Ovary (tissue), 3 donors: ENCODE measurements at regions not wholly inside any gene's neighbourhood (a gene's known extent, or its start where the extent isn't known, plus 50 kb on each side); places are given as distances from the start of the nearest gene placed in this dataset.

Experiments used
- CTCF ChIP-seq, 3 donors: fragments of 450-650 bp in 2 of 3; fragments of 200-600 bp in 1 of 3; IDR thresholded peaks; one replicate each; pipeline versions ENCODE4 v1.5.1 to v1.8.0; 2016 to 2022; ENCODE audit warnings: antibody characterized with exemption in 3 of 3, mild to moderate bottlenecking in 1 of 3
- EP300 ChIP-seq: sonication (generic); formaldehyde crosslinking; IDR thresholded peaks from one replicate; pipeline ENCODE4 v1.6.1; 2017; ENCODE audit warnings: antibody characterized with exemption
- donor health status: DM: no; HTN: no; CAD: no.

- TF ChIP-seq CTCF (IDR thresholded peaks at IDR 0.05) (no peak), EP300 (no peak)
These were observed 70.1 kb upstream of the FSTL4 start for GRCh38 chr5:133682451-133682850.
